ENCODE measurements at regions not wholly inside any gene's neighbourhood (a gene's known extent, or its start where the extent isn't known, plus 50 kb on each side); places are given as distances from the start of the nearest gene placed in this dataset.
"Not testable (repeated sequence)": the region's sequence is repeated elsewhere in the genome, so short reads cannot be mapped to it uniquely, and the experiment has no call there.

DNA sequence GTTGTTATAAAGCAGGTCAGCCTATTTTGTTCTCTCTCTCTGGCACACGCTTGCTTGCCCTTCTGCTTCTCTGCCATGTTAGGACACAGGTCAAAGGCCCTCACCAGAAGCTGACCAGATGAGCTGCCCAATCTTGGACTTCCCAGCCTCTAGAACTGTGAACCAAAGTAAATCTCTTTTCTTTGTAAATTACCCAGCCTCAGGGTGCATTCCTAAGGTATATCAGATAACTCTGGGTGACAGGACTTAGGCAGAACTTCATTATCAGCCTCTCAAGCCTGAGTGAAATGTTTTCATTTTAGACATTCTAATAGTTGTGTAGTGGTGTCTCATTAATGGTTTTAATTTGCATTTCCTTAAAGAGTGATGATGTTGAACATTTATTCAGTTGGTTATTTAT lies 124.3 kb downstream of the CDRT15L2 start:
- no peaks in the 10 kb centered on the region for H3K79me2 ChIP-seq (ENCODE audit: control insufficient read depth, insufficient read depth, low read length)
- H3K36me3 ChIP-seq (ENCODE audit: control insufficient read depth, insufficient read depth, low read length) = no peaks in the 10 kb centered on the region
- no peak overlapping the region for H3K4me2 ChIP-seq (ENCODE audit: extremely low read depth, insufficient read depth, low read length)
- H3K4me1 ChIP-seq (ENCODE audit: control insufficient read depth, extremely low read depth, insufficient read depth, low read length) = no peaks in the 10 kb centered on the region
- DNase-seq (ENCODE audit: low read depth in 2 of 2) = no peak
- H4K20me1 ChIP-seq (ENCODE audit: control insufficient read depth, extremely low read depth, insufficient read depth, low read length) = no peaks in the 10 kb centered on the region
- H3K27me3 ChIP-seq (ENCODE audit: control insufficient read depth, insufficient read depth, low read length) = no peaks in the 10 kb centered on the region
- H3K4me3 ChIP-seq (replicated peaks in 1 of 4; ENCODE audit: control extremely low read depth in 1 of 4, insufficient read depth in 1 of 4, low read depth in 3 of 4, low read length in 4 of 4) = no peak overlapping the region
- no peak overlapping the region for H3K9ac ChIP-seq (ENCODE audit: insufficient read depth, low read length)
- TF ChIP-seq EZH2 (IDR thresholded peaks at IDR 0.05; ENCODE audit: low read length, missing control alignments) (no peak), CTCF (conservative IDR thresholded peaks at IDR 0.05 in 1 of 2, IDR thresholded peaks at IDR 0.05 in 1 of 2; ENCODE audit: low read depth in 1 of 2, low read length in 2 of 2) (no peak)
- H3K9me3 ChIP-seq (ENCODE audit: control insufficient read depth, insufficient read depth, low read depth, low read length) = no peaks in the 10 kb centered on the region
- H2AFZ ChIP-seq (ENCODE audit: low read length) = no peak overlapping the region
- H3K27ac ChIP-seq (ENCODE audit: insufficient read depth, low read length) = no peak overlapping the region

DNA sequence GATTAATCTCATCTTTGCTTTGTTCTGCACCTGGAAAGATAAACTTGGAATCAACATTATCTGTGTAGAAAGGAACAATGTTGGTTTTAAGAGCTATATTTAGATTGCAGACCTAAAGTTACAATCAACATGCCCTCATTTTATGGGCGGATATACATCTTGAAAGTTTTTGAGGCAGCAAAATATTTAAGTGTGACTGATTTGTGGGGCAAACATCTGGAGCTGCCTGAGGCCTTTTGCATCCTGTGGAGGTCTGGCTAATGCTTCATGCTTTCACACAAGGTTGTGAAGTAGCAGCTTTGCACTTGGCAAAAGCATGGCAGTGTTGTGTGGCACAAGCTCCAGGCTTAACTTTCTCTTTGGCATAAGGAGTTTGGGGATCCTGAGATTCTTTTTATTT lies 125.7 kb downstream of the CDRT15L2 start:
- H3K27ac ChIP-seq (ENCODE audit: insufficient read depth, low read length); H3K4me1 ChIP-seq (ENCODE audit: control insufficient read depth, extremely low read depth, insufficient read depth, low read length); H3K4me2 ChIP-seq (ENCODE audit: extremely low read depth, insufficient read depth, low read length); H2AFZ ChIP-seq (ENCODE audit: low read length); H3K79me2 ChIP-seq (ENCODE audit: control insufficient read depth, insufficient read depth, low read length); H3K27me3 ChIP-seq (ENCODE audit: control insufficient read depth, insufficient read depth, low read length); H3K9ac ChIP-seq (ENCODE audit: insufficient read depth, low read length); H3K4me3 ChIP-seq (replicated peaks in 1 of 4; ENCODE audit: control extremely low read depth in 1 of 4, insufficient read depth in 1 of 4, low read depth in 3 of 4, low read length in 4 of 4); H4K20me1 ChIP-seq (ENCODE audit: control insufficient read depth, extremely low read depth, insufficient read depth, low read length); H3K36me3 ChIP-seq (ENCODE audit: control insufficient read depth, insufficient read depth, low read length); DNase-seq (ENCODE audit: low read depth in 2 of 2); H3K9me3 ChIP-seq (ENCODE audit: control insufficient read depth, insufficient read depth, low read depth, low read length): not testable (repeated sequence)

DNA sequence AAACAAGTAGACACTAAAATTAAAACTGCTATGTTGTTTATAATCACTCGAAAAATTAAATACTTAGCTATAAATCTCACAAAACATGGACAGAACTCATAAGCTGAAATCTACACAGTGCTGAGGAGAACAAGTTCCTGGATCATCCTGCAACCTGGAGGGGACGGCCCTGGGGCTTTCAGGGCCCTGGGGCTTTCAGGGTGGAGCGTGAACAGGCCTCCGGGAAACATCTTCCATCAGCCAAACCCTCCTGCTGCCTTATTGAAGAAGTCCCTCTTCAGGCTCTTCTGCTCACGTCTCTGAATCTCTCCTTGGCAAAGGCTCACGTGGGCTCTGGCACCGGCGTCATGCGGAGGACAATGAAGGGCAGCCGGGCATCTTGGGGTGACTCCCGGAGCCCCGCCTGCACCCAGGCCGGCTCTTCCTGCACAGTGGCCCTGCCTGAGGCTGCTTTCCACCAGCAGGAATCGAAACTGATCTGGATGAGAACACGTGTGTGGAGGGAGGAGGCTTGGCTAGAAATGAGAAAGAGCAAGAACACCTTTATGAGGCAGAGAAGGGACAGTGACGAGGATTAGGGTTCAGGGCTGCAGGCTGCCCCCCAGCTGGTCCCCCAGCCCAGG lies 127.3 kb downstream of the CDRT15L2 start:
- H3K9ac ChIP-seq (ENCODE audit: insufficient read depth, low read length) = no peak overlapping the region
- no peak overlapping the region for H3K4me2 ChIP-seq (ENCODE audit: extremely low read depth, insufficient read depth, low read length)
- no peaks in the 10 kb centered on the region for H3K4me1 ChIP-seq (ENCODE audit: control insufficient read depth, extremely low read depth, insufficient read depth, low read length)
- no peak overlapping the region for H3K4me3 ChIP-seq (replicated peaks in 1 of 4; ENCODE audit: control extremely low read depth in 1 of 4, insufficient read depth in 1 of 4, low read depth in 3 of 4, low read length in 4 of 4)
- DNase-seq (ENCODE audit: low read depth in 2 of 2) = no peak
- H3K9me3 ChIP-seq (ENCODE audit: control insufficient read depth, insufficient read depth, low read depth, low read length) = no peaks in the 10 kb centered on the region
- H3K79me2 ChIP-seq (ENCODE audit: control insufficient read depth, insufficient read depth, low read length) = no peaks in the 10 kb centered on the region
- H3K36me3 ChIP-seq (ENCODE audit: control insufficient read depth, insufficient read depth, low read length) = no peaks in the 10 kb centered on the region
- no peak overlapping the region for H2AFZ ChIP-seq (ENCODE audit: low read length)
- TF ChIP-seq EZH2 (IDR thresholded peaks at IDR 0.05; ENCODE audit: low read length, missing control alignments) (no peak), CTCF (conservative IDR thresholded peaks at IDR 0.05 in 1 of 2, IDR thresholded peaks at IDR 0.05 in 1 of 2; ENCODE audit: low read depth in 1 of 2, low read length in 2 of 2) (no peak)
- H3K27me3 ChIP-seq (ENCODE audit: control insufficient read depth, insufficient read depth, low read length) = no peaks in the 10 kb centered on the region
- H3K27ac ChIP-seq (ENCODE audit: insufficient read depth, low read length) = no peak overlapping the region
- H4K20me1 ChIP-seq (ENCODE audit: control insufficient read depth, extremely low read depth, insufficient read depth, low read length) = no peaks in the 10 kb centered on the region

- H3K4me1 ChIP-seq (ENCODE audit: control insufficient read depth, extremely low read depth, insufficient read depth, low read length); H3K36me3 ChIP-seq (ENCODE audit: control insufficient read depth, insufficient read depth, low read length); H4K20me1 ChIP-seq (ENCODE audit: control insufficient read depth, extremely low read depth, insufficient read depth, low read length); H3K27ac ChIP-seq (ENCODE audit: insufficient read depth, low read length); H3K9me3 ChIP-seq (ENCODE audit: control insufficient read depth, insufficient read depth, low read depth, low read length); H3K79me2 ChIP-seq (ENCODE audit: control insufficient read depth, insufficient read depth, low read length); DNase-seq (ENCODE audit: low read depth in 2 of 2); H3K9ac ChIP-seq (ENCODE audit: insufficient read depth, low read length); H3K4me2 ChIP-seq (ENCODE audit: extremely low read depth, insufficient read depth, low read length); H2AFZ ChIP-seq (ENCODE audit: low read length); H3K27me3 ChIP-seq (ENCODE audit: control insufficient read depth, insufficient read depth, low read length); H3K4me3 ChIP-seq (replicated peaks in 1 of 4; ENCODE audit: control extremely low read depth in 1 of 4, insufficient read depth in 1 of 4, low read depth in 3 of 4, low read length in 4 of 4): not testable (repeated sequence)
Measured at GRCh38 chr17:20708821-20709220, 129.3 kb downstream of the CDRT15L2 start.

DNA sequence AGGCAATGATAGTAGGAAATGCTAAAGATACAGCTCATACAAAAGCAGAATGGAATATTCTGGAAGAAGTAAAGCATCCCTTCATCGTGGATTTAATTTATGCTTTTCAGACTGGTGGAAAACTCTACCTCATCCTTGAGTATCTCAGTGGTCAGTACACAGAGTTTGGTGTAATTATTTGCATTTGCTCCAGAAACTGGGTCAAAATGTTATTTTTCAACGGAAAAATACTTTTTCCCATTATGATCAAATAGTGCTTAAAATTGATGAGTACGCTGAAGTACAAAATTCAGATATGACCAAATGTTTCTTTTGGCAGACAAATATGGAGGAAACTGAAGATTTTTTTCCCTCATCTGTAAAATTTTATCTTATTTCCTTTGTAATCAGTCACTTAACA lies 137.0 kb downstream of the CDRT15L2 start:
- not testable (repeated sequence) for H2AFZ ChIP-seq (ENCODE audit: low read length); H3K36me3 ChIP-seq (ENCODE audit: control insufficient read depth, insufficient read depth, low read length); H3K4me1 ChIP-seq (ENCODE audit: control insufficient read depth, extremely low read depth, insufficient read depth, low read length); H3K9ac ChIP-seq (ENCODE audit: insufficient read depth, low read length); H3K27me3 ChIP-seq (ENCODE audit: control insufficient read depth, insufficient read depth, low read length); H3K79me2 ChIP-seq (ENCODE audit: control insufficient read depth, insufficient read depth, low read length); H3K9me3 ChIP-seq (ENCODE audit: control insufficient read depth, insufficient read depth, low read depth, low read length); H4K20me1 ChIP-seq (ENCODE audit: control insufficient read depth, extremely low read depth, insufficient read depth, low read length); H3K4me2 ChIP-seq (ENCODE audit: extremely low read depth, insufficient read depth, low read length); DNase-seq (ENCODE audit: low read depth in 2 of 2); H3K4me3 ChIP-seq (replicated peaks in 1 of 4; ENCODE audit: control extremely low read depth in 1 of 4, insufficient read depth in 1 of 4, low read depth in 3 of 4, low read length in 4 of 4); H3K27ac ChIP-seq (ENCODE audit: insufficient read depth, low read length)
